ENCODE measurements at regions not wholly inside any gene's neighbourhood (a gene's known extent, or its start where the extent isn't known, plus 50 kb on each side); places are given as distances from the start of the nearest gene placed in this dataset.

GRCh38 chr12:30874455-30875321 is 51.9 kb upstream of the TSPAN11 start:
- no peak overlapping the region for H3K4me3 Mint-ChIP-seq
- H3K4me1 Mint-ChIP-seq = peaks cover 0 to 10% (median 7%) of the 10 kb centered on the region in 7 donors
- ATAC-seq (no peak), DNase-seq (no peak)
- H3K36me3 Mint-ChIP-seq = no peaks in the 10 kb centered on the region
- Histone ChIP-seq H3K4me3 (ENCODE audit: low read length) (no peak overlapping the region), H3K9me3 (ENCODE audit: control insufficient read depth in 2 of 3, low read length in 3 of 3) (no peaks in the 10 kb centered on the region), H3K27ac (ENCODE audit: low read depth, low read length) (no peak overlapping the region), H3K27me3 (ENCODE audit: control insufficient read depth in 2 of 2, insufficient read depth in 2 of 2, low read length in 2 of 2) (no peaks in the 10 kb centered on the region), H3K4me1 (ENCODE audit: control insufficient read depth in 2 of 2, insufficient read depth in 2 of 2, low read length in 2 of 2) (no peaks in the 10 kb centered on the region), H3K36me3 (ENCODE audit: control insufficient read depth in 2 of 3, insufficient read depth in 3 of 3, low read length in 3 of 3) (no peaks in the 10 kb centered on the region)
- H3K9me3 Mint-ChIP-seq = peaks cover 0 to 3% (median 0%) of the 10 kb centered on the region in 11 donors
- ChIA-PET CTCF (no interaction called here), POLR2A (no interaction called here)
- no peak overlapping the region for H3K27ac Mint-ChIP-seq
- intact Hi-C loops (cut with micrococcal nuclease) = no loop called here
- H3K27me3 Mint-ChIP-seq = peaks cover 7 to 35% (median 20%) of the 10 kb centered on the region in 5 donors

- no peak overlapping the region for H3K4me3 Mint-ChIP-seq
- ChIA-PET POLR2A (no interaction called here), CTCF (no interaction called here)
- H3K27me3 ChIP-seq (ENCODE audit: control insufficient read depth in 2 of 2, insufficient read depth in 2 of 2, low read length in 2 of 2) = no peaks in the 10 kb centered on the region
- H3K36me3 ChIP-seq (ENCODE audit: control insufficient read depth in 2 of 3, insufficient read depth in 3 of 3, low read length in 3 of 3) = no peaks in the 10 kb centered on the region
- DNase-seq = no peak
- ATAC-seq = no peak
- peaks cover 0 to 13% (median 9%) of the 10 kb centered on the region in 7 donors for H3K4me1 Mint-ChIP-seq
- no peaks in the 10 kb centered on the region for H3K36me3 Mint-ChIP-seq
- intact Hi-C loops (cut with micrococcal nuclease) = no loop called here
- no peak overlapping the region for H3K27ac ChIP-seq (ENCODE audit: low read depth, low read length)
- H3K9me3 ChIP-seq (ENCODE audit: control insufficient read depth in 2 of 3, low read length in 3 of 3) = no peaks in the 10 kb centered on the region
- H3K9me3 Mint-ChIP-seq = peaks cover 0 to 30% (median 6%) of the 10 kb centered on the region in 11 donors
- peaks cover under 1 to 24% (median 8%) of the 10 kb centered on the region in 5 donors for H3K27me3 Mint-ChIP-seq
- no peak overlapping the region for H3K4me3 ChIP-seq (ENCODE audit: low read length)
- H3K4me1 ChIP-seq (ENCODE audit: control insufficient read depth in 2 of 2, insufficient read depth in 2 of 2, low read length in 2 of 2) = no peaks in the 10 kb centered on the region
- no peak overlapping the region for H3K27ac Mint-ChIP-seq
Measured at GRCh38 chr12:30870491-30871265, 55.9 kb upstream of the TSPAN11 start.

- ATAC-seq (no peak), DNase-seq (no peak)
- H3K27me3 Mint-ChIP-seq = peaks cover 11 to 33% (median 12%) of the 10 kb centered on the region in 5 donors
- H3K9me3 Mint-ChIP-seq = peaks cover 0 to 31% (median 6%) of the 10 kb centered on the region in 11 donors
- no peak overlapping the region for H3K27ac Mint-ChIP-seq
- Histone ChIP-seq H3K36me3 (ENCODE audit: control insufficient read depth in 2 of 3, insufficient read depth in 3 of 3, low read length in 3 of 3) (no peaks in the 10 kb centered on the region), H3K27me3 (ENCODE audit: control insufficient read depth in 2 of 2, insufficient read depth in 2 of 2, low read length in 2 of 2) (no peaks in the 10 kb centered on the region), H3K4me3 (ENCODE audit: low read length) (no peak overlapping the region), H3K4me1 (ENCODE audit: control insufficient read depth in 2 of 2, insufficient read depth in 2 of 2, low read length in 2 of 2) (no peaks in the 10 kb centered on the region), H3K27ac (ENCODE audit: low read depth, low read length) (no peak overlapping the region), H3K9me3 (ENCODE audit: control insufficient read depth in 2 of 3, low read length in 3 of 3) (no peaks in the 10 kb centered on the region)
- H3K36me3 Mint-ChIP-seq = no peaks in the 10 kb centered on the region
- peaks cover 0 to 13% (median 9%) of the 10 kb centered on the region in 7 donors for H3K4me1 Mint-ChIP-seq
- H3K4me3 Mint-ChIP-seq = no peak overlapping the region
- intact Hi-C loops (cut with micrococcal nuclease) = no loop called here
- ChIA-PET POLR2A (no interaction called here), CTCF (no interaction called here)
Measured at GRCh38 chr12:30867415-30867814, 59.1 kb upstream of the TSPAN11 start.

- Mint-ChIP-seq H3K36me3 (no peaks in the 10 kb centered on the region), H3K27me3 (peaks cover 11 to 28% (median 12%) of the 10 kb centered on the region in 5 donors), H3K4me1 (peaks cover 0 to 10% (median 8%) of the 10 kb centered on the region in 7 donors), H3K9me3 (peaks cover 0 to 31% (median 6%) of the 10 kb centered on the region in 11 donors), H3K27ac (no peak overlapping the region), H3K4me3 (no peak overlapping the region)
- Histone ChIP-seq H3K36me3 (ENCODE audit: control insufficient read depth in 2 of 3, insufficient read depth in 3 of 3, low read length in 3 of 3) (no peaks in the 10 kb centered on the region), H3K4me1 (ENCODE audit: control insufficient read depth in 2 of 2, insufficient read depth in 2 of 2, low read length in 2 of 2) (no peaks in the 10 kb centered on the region), H3K4me3 (ENCODE audit: low read length) (no peak overlapping the region), H3K9me3 (ENCODE audit: control insufficient read depth in 2 of 3, low read length in 3 of 3) (no peaks in the 10 kb centered on the region), H3K27ac (ENCODE audit: low read depth, low read length) (no peak overlapping the region), H3K27me3 (ENCODE audit: control insufficient read depth in 2 of 2, insufficient read depth in 2 of 2, low read length in 2 of 2) (no peaks in the 10 kb centered on the region)
- ATAC-seq (no peak), DNase-seq (no peak)
- POLR2A ChIA-PET = no interaction called here
- intact Hi-C loops (cut with micrococcal nuclease) = no loop called here
- CTCF ChIA-PET = no interaction called here
Measured at GRCh38 chr12:30866256-30866655, 60.3 kb upstream of the TSPAN11 start.

- no peak overlapping the region for H3K4me3 ChIP-seq (ENCODE audit: low read length)
- no peaks in the 10 kb centered on the region for H3K36me3 Mint-ChIP-seq
- H3K9me3 Mint-ChIP-seq = peaks cover 0 to 31% (median 5%) of the 10 kb centered on the region in 11 donors
- POLR2A ChIA-PET = no interaction called here
- H3K4me3 Mint-ChIP-seq = no peak overlapping the region
- no peaks in the 10 kb centered on the region for H3K9me3 ChIP-seq (ENCODE audit: control insufficient read depth in 2 of 3, low read length in 3 of 3)
- H3K4me1 ChIP-seq (ENCODE audit: control insufficient read depth in 2 of 2, insufficient read depth in 2 of 2, low read length in 2 of 2) = no peaks in the 10 kb centered on the region
- H3K27me3 Mint-ChIP-seq = peaks cover 9 to 28% (median 12%) of the 10 kb centered on the region in 5 donors
- CTCF ChIA-PET = no interaction called here
- H3K4me1 Mint-ChIP-seq = no peaks in the 10 kb centered on the region
- H3K27me3 ChIP-seq (ENCODE audit: control insufficient read depth in 2 of 2, insufficient read depth in 2 of 2, low read length in 2 of 2) = no peaks in the 10 kb centered on the region
- ATAC-seq = no peak
- DNase-seq = no peak
- intact Hi-C loops (cut with micrococcal nuclease) = no loop called here
- no peaks in the 10 kb centered on the region for H3K36me3 ChIP-seq (ENCODE audit: control insufficient read depth in 2 of 3, insufficient read depth in 3 of 3, low read length in 3 of 3)
- no peak overlapping the region for H3K27ac ChIP-seq (ENCODE audit: low read depth, low read length)
- no peak overlapping the region for H3K27ac Mint-ChIP-seq
Measured at GRCh38 chr12:30863839-30864238, 62.7 kb upstream of the TSPAN11 start.

GRCh38 chr12:30862486-30862885 is 64.1 kb upstream of the TSPAN11 start:
- Histone ChIP-seq H3K36me3 (ENCODE audit: control insufficient read depth in 2 of 3, insufficient read depth in 3 of 3, low read length in 3 of 3) (no peaks in the 10 kb centered on the region), H3K9me3 (ENCODE audit: control insufficient read depth in 2 of 3, low read length in 3 of 3) (no peaks in the 10 kb centered on the region), H3K4me1 (ENCODE audit: control insufficient read depth in 2 of 2, insufficient read depth in 2 of 2, low read length in 2 of 2) (no peaks in the 10 kb centered on the region), H3K27ac (ENCODE audit: low read depth, low read length) (no peak overlapping the region), H3K4me3 (ENCODE audit: low read length) (no peak overlapping the region), H3K27me3 (ENCODE audit: control insufficient read depth in 2 of 2, insufficient read depth in 2 of 2, low read length in 2 of 2) (no peaks in the 10 kb centered on the region)
- no peak overlapping the region for H3K27ac Mint-ChIP-seq
- H3K4me1 Mint-ChIP-seq = no peaks in the 10 kb centered on the region
- DNase-seq = no peak
- no peaks in the 10 kb centered on the region for H3K36me3 Mint-ChIP-seq
- peaks cover 0 to 19% (median 5%) of the 10 kb centered on the region in 11 donors for H3K9me3 Mint-ChIP-seq
- no peak overlapping the region for H3K4me3 Mint-ChIP-seq
- intact Hi-C loops (cut with micrococcal nuclease) = no loop called here
- ChIA-PET CTCF (no interaction called here), POLR2A (interaction anchor here (0.6 kb wide), 1 partner anchor 10 kb away, joined by 3 read pairs; no protein-coding TSS in a partner anchor)
- no peak for ATAC-seq
- peaks cover 9 to 23% (median 12%) of the 10 kb centered on the region in 5 donors for H3K27me3 Mint-ChIP-seq
